ENCODE measurements at regions not wholly inside any gene's neighbourhood (a gene's known extent, or its start where the extent isn't known, plus 50 kb on each side); places are given as distances from the start of the nearest gene placed in this dataset.

- BruUV-seq (replicated peaks): no TSS peak
- Histone ChIP-seq H3K4me2 (ENCODE audit: insufficient read depth, low read length) (no peak overlapping the region), H3K27ac (ENCODE audit: insufficient read depth, low read depth, low read length) (no peak overlapping the region), H3K36me3 (ENCODE audit: control insufficient read depth in 2 of 2, extremely low read depth in 1 of 2, insufficient read depth in 2 of 2, low read length in 2 of 2) (no peaks in the 10 kb centered on the region), H3K27me3 (ENCODE audit: control insufficient read depth in 2 of 2, insufficient read depth in 2 of 2, low read length in 2 of 2) (no peaks in the 10 kb centered on the region), H3K79me2 (ENCODE audit: control insufficient read depth, insufficient read depth, low read length) (no peaks in the 10 kb centered on the region), H3K9me3 (replicated peaks; ENCODE audit: control insufficient read depth, insufficient read depth, low read length) (peaks cover 2% of the 10 kb centered on the region), H2AFZ (ENCODE audit: low read depth, low read length) (no peak overlapping the region), H4K20me1 (replicated peaks; ENCODE audit: control insufficient read depth, extremely low read depth, insufficient read depth, low read length) (no peaks in the 10 kb centered on the region), H3K9ac (replicated peaks; ENCODE audit: extremely low read depth, insufficient read depth, low read length) (no peak overlapping the region), H3K4me3 (replicated peaks in 1 of 3; ENCODE audit: insufficient read depth in 1 of 3, low read depth in 1 of 3, low read length in 3 of 3) (no peak overlapping the region), H3K4me1 (ENCODE audit: control insufficient read depth, extremely low read depth, insufficient read depth, low read length) (no peaks in the 10 kb centered on the region), H3K9me1 (replicated peaks; ENCODE audit: control insufficient read depth, extremely low read depth, insufficient read depth, low read length) (no peaks in the 10 kb centered on the region)
- no peak for TF ChIP-seq JUN (IDR thresholded peaks at IDR 0.05; ENCODE audit: borderline replicate concordance, insufficient read depth, insufficient read length, low read depth)
- no peak for TF ChIP-seq POLR2A (IDR thresholded peaks at IDR 0.05; ENCODE audit: low read depth, low read length)
- no peak for TF ChIP-seq FOS (IDR thresholded peaks at IDR 0.05; ENCODE audit: borderline replicate concordance, insufficient read depth, low read length)
- no peak for TF ChIP-seq MYC (IDR thresholded peaks at IDR 0.05; ENCODE audit: low read depth, low read length)
- TF ChIP-seq POLR2AphosphoS5 (IDR thresholded peaks at IDR 0.05; ENCODE audit: insufficient read depth, low read depth, low read length): no peak
- TF ChIP-seq GATA2 (IDR thresholded peaks at IDR 0.05; ENCODE audit: insufficient read depth, insufficient read length, low read depth, low read length): no peak
- no peak for TF ChIP-seq CTCF (IDR thresholded peaks at IDR 0.05; ENCODE audit: extremely low read depth in 1 of 2, insufficient read depth in 1 of 2, low read depth in 1 of 2, low read length in 2 of 2)
- TF ChIP-seq EZH2 (IDR thresholded peaks at IDR 0.05; ENCODE audit: borderline replicate concordance, low read depth, low read length, severe bottlenecking): no peak
- TF ChIP-seq MAX (IDR thresholded peaks at IDR 0.05; ENCODE audit: insufficient read depth, insufficient read length): no peak
- no peak for FAIRE-seq
- intact Hi-C loops (cut with micrococcal nuclease) (no loop called here), dilution Hi-C loops (cut with MboI; ENCODE audit: extremely low pct_ligation_motif_present, low sequenced_read_pairs) (no loop called here)
- DNase-seq (ENCODE audit: low read depth, low spot score): no peak
- ChIA-PET POLR2A (no interaction called here), CTCF (no interaction called here)
Observed at GRCh38 chr4:22253431-22253830, 262.4 kb downstream of the ADGRA3 start.

Data from endothelial cell of umbilical vein (primary cell).